Cerebellar nuclear complex (tissue), 1 donor: ENCODE measurements at regions not wholly inside any gene's neighbourhood (a gene's known extent, or its start where the extent isn't known, plus 50 kb on each side); places are given as distances from the start of the nearest gene placed in this dataset.

Experiments used
- DNase-seq, 2 experiments: peaks; one replicate each; lab custom pipeline; 2025; lab: John Stamatoyannopoulos, UW

DNA sequence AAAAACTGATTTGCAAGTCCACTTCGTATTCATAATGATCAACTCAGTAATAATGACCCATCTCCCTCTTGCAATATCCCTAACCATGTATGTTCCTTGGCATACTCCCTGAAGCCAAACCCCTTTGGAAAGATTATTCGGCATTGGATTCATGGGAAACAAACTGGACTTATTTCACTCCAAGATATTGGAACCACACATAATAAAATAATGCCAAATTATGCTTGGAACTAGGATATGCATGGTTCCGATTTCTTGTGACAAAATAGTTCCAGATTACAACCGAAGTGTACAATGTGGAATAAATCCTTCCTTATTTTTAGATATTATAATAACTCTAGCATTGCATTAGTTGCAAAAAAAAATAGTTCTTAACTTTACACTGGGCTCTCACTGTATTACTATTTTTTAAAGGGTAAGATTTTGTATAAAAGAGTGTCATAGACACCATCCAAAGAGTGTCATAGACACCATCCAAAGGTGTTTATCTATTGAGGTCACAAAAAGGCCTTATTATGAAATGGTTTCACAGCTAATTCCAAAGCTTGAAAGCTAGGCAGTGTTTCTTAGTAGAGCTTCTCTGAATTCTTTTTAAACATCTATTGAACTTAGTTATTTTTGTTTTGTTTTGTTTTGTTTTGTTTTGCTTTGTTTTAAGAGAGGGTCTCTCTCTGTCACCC, 410.9 kb upstream of the JARID2 start:
- DNase-seq = no peak

DNA sequence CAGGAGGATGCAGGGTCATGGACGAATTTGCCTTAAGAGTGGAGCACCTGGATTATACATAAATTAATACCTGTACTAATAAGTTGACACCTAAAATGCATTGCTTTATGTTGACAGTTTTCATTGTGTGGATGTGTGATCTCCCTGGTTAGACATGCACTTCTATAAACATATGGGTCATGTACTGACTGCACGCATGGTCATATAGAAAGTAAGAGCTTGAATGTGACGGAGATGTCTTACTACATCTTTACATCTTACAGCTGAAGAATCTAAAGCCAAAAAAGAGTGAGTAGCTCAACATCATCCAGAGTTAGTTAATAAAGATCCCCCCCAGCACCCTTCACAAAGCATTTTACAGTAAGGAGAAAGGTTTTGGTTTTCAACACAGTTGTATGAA, 408.4 kb upstream of the JARID2 start:
- no peak for DNase-seq

DNA sequence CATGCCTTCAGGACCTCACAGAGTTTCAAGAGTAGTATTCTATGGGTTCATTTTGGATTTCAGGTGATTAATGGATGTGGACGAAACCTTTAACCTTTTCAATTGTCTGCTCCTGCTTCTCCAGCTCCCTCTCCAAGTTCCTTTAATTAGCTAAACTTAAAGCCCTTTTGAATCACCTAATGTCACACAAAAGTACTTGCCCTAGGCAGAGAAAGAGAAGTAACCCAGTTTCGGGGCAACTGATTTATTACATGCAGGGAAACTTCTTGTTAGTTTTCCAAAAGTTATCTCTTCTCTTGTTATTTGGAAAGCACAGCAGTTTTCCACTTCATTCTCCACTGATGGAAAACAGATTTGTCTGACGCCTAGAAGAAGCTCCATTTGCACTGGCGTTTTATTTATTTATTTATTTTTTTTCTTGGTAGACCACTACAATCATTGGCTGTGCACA, 407.7 kb upstream of the JARID2 start:
- no peak for DNase-seq

DNA sequence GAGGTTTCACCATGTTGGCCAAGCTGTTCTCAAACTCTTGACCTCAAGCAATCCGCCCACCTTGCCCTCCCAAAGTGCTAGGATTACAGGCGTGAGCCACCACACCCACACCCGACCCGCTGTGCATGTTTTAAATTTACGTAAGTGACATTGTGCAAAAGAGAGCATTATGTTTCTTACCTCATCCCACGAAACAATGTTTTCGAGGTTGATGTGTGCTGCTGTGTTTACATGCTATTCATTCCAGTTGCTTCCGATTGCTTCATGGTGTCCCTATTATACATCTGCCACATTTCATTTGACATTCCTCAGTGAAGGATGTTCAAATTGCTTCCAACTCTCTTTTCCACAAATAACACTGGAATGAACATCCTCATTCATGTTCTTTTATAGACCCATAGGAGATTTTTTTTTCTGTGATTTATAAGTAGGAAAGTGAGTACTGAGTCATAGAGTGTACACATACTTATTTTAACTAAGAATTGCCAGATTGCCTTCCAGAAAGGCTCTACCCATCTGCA, 403.9 kb upstream of the JARID2 start:
- no peak for DNase-seq

DNA sequence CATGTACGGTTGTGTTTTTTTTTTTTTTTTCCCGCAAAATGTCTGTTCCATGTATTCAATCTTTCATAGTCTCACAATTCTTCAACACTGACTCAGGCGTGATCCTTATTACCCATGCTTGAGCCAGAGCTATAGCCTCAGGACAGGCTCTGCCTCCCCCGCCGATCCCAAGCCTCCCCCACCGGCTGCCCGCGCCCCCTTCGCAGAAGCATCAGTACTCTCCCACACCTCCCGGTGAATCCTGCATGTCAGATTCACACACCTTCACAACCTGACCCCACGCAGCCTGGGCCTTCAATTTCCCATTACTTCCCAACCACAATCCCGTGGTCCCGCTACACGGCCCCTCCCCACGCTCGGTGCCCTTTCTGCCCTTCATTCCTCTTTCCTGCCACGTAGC, 401.5 kb upstream of the JARID2 start:
- no peak for DNase-seq

DNA sequence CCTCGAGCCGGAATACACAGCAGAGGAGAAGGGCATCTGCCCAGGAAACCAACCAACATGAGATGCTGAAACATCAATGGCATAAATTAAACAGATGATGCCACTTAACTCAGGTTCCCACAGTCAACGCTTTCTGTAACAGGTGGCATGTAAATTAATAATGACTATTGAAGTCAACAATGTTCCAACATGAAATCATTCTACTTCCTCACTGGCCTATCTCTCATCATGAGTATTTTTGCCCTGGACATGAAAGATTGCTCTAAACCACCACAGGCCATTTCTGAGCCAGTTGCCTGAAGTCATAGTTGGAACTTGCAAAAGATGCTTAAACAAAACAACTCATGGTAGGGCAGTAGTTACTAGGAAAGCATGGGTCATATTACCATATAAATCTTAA, 397.9 kb upstream of the JARID2 start:
- no peak for DNase-seq

DNA sequence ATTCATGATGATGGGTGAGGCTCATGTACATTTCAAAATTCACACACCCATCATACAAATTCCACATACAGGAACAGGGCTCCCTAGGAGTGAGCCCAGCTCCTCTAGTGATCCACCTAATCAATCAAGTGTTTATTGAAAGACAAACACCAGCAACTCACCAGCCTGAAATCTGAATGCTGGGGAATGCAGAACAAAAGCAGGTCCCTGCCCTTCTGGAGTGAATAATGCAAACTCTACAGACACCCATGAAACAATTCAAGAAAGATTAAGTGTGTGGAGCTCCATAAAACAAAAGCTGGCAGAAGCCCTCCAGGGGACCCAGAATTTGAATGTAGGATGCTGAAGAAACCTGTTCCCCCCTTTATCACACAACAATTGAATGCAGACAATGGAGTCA, 396.7 kb upstream of the JARID2 start:
- DNase-seq = no peak

DNA sequence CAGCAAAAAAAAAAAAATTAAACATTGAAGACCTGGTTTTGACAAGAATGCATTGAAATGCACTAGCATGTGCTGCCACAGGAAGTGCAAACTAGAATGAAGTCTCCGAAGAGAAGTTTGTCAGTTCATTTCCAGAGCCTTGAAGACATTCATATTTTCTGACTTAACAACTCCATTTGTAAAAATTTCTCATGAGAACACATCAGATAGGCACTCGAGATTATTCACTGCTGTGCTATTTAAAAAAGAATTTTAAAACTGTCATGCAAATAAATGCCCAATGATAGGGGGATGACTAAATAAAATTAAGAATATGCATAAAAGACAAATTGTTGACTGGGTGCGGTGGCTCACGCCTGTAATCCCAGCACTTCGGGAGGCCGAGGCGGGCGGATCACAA, 394.6 kb upstream of the JARID2 start:
- DNase-seq = no peak

DNA sequence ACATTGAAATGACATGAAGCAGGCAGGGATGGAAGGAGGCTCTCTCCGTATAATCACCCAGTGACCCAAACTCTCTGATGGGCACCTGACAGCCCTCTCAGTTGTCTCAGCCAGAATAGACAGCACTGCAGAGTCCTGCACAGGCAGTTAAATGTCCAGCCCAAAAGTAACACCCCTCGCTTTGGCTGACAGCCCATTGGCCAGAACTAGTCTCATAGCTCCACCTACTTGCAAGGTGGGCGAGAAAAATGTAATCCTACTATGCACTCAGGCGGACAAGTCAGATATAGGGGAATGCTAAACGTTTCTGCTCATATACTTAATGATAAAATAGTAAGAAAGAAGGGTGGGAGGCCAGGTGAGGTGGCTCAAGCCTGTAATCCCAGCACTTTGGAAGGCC, 393.5 kb upstream of the JARID2 start:
- DNase-seq = no peak

DNA sequence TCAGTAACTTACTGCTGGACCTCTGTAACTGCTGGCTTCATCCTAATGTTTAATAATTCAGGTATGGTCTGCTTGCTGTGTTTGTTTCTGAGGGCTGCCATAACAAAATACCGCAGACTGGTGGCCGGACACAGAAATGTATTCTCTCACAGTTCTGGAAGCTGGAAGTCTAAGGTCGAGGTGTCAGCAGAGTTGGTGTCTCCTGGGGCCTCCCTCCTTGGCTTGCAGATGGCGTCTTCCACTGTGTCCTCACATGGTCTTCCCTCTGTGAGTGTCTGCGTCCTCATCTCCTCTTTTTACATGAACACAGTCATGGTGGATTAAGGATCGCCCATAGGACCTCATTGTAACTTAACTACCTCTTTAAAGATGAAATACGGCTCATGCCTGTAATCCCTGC, 389.7 kb upstream of the JARID2 start:
- no peak for DNase-seq

DNA sequence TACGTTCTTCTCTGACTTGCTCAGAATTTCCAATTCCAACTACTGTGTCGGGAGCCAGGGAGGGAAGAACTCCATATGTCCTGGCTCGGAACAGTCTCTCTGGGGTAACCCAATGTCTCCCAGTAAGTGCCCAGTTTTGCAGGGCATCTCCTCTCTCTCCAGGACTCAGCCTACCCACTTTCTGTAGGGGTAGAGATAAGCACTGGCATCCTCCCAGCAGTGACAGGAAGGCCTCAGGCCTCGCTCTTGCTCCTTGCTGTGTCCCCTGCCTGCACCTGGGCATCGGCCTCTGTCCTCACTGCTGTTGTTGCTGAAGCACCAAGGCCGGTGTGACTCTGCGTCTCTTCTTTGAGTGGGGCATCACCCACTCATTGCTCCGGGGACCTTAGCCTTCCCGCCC, 388.9 kb upstream of the JARID2 start:
- DNase-seq = no peak

DNA sequence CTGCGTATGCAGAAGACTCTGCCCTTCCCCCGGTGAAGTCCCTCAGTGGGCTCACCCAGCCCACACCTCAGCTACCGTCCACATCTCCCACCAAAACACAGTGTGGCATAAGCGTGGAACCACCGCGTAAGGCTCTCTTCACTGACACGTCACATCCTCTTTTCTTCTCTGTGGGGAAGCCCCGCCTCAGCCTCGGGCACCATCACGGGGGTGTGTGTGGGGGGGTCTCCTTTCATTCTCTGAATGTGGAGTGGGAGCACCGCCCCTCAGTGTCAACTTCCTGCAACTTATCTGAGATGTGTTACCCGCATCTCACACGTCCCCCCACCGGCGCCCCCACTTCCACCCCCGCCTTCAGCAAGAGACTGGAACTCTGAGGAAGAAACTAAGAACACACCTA, 388.4 kb upstream of the JARID2 start:
- DNase-seq = no peak

DNA sequence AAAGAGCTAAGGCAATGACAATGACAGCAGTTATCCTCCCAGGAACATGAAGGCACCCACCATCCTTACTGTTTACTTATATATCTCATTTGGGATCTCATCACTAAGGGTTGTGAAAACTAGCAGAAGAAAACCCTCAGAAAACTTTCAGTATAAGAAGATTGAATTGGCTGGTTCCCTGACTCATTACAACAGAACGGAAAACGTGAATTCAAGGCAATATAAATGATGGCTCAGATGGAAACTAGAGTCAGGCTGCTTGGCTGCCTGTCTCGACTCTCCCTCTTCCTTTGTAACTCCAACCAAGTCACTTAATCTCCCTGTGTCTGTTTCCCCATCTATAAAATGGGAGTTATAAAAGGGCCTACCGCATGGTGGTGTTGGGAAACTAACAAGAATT, 387.1 kb upstream of the JARID2 start:
- DNase-seq = no peak

DNA sequence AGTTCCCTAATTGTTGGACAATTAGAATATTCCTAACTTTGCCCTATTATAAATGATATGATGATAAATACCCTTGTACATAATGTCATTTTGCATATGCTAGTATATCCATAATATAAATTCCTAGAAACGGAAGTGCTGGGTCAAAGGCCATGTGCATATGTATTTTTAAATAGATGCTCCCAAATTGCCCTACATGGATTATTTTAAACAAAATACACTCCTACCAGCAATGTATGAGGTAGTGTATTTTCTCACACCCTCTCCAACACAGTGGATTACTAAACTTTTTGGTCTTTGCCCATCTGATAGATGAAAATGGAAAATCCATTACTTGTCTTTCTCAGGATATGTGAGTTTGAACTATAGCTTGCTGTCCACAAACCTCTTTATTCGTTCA, 385.1 kb upstream of the JARID2 start:
- DNase-seq = no peak

DNA sequence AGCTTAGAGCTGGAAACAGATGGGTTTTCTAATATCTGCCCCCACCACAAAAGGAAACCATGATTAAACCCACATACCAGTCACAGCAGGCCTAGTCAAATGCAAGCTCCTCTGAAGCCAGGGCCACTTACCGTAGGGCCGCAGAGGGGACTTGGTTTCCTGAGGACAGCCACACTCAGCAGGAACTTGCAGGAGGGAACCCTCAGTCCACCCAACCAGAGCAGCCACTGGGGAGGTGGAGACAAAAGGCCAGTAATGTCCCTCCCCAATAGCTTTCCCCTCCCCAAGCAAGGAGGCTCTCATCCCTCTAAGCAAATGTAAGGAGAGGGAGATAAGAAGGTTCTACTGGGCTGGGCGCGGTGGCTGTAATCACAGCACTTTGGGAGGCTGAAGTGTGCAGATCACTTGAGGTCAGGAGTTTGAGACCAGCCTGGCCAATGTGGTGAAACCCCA, 384.4 kb upstream of the JARID2 start:
- DNase-seq = no peak

DNA sequence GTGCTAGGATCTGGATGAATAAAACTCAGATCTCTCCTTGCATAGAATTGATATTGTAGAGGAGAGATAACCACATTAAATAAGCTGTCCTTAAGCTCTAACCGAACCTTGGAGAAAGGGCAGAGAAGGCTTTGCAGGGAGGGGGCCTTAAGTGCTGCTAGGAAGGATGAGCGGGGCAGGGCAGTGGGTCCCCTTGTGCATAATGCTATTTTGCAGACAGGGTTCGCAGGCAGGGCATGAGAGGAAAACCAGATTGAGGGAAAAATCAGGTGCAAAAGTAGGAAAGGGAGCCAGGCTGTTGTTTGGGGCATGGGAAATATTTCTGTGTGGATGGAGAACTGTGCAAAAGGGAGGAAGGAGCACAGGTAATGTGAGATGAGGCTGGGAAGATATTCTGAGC, 383.0 kb upstream of the JARID2 start:
- no peak for DNase-seq

DNA sequence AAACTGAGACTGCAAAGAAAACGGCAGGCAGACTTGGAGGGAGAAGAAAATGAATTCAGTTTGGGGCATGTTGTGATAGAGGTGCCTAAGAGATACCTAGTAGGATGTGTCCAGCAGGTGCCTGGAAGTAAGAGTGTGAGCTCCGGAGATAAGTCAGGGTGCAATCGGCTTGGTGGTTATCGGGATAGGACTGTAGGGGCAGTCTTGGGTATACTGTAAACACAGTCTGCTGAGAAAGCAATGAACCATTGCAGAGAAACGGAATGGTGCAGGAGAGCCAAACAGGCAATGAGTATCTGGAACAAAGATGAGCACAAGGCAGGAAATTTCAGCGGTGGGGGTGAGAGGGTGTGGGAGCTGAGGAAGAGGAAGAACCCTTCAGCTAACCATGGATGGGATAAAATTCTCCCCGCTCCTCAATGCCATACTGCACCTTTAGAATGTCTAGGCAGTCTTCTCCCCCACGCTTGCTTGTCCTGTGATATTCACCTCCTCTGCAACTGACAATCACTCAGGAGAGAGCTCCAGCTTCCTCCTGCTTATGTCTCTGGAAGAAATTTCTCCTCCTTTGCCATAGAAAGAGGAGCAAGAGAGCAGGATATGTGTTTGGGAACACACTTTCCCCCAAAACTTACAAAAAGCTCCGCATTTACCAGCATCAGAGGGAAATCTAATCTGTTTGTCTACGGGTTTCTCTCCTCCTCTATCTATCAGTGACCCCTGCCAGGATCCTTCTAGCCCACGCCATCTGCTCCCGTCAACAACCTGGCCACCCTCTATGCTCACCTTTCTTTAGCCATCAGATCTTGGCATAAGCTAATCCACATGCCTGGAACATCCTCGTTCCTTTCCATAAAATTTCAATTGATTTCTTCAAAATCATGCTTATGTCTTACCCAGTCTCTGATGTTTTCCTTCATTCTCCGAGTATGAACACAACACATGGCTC, 381.7 kb upstream of the JARID2 start:
- DNase-seq = peak in 1 of 2 experiments; percentile 76

DNA sequence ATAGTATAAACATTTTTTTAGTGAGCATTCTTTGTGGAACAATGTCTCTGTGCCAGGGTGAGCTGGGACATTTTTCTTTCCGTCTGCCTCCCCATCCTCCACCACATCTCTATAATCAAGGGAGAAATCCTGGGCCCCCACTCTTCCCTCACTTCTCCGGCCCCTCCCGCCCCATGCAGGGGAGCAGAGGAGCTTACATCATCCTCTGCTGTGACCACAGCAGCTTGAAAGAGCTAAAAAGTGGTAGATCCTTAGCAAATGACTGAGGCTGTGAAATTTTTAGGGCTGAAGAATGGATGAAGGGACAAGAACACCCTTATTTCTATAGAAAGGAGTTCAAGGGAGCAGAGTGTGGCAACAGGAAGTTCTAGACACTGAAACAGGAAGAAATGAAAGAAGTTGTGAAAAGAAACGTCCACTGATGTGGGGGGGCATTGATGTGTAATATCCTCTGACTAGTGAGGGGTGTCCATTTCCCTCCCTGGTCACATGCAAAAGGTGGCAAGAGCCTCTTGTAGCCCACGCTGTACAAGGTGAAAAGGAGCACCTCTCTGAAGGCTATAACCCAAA, 380.3 kb upstream of the JARID2 start:
- no peak for DNase-seq

DNA sequence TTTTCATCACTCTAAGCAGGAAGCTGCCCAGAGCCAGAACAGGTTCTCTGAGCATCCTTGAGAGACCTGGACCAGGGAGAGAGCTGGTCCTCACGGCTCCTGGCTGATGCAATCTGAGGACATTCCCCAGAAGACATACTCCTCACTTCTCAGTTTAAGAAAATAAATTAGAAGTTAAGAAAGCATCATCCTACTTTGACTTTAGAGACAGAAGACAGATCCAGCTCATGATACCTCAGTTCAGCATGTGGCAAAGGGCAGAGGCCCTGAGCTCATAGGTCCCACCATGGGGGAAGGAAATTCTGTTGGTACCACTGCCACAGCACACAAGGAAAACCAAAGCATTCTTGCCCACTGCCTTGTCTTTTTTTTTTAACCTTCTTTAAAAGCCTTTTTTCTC, 378.1 kb upstream of the JARID2 start:
- no peak for DNase-seq

DNA sequence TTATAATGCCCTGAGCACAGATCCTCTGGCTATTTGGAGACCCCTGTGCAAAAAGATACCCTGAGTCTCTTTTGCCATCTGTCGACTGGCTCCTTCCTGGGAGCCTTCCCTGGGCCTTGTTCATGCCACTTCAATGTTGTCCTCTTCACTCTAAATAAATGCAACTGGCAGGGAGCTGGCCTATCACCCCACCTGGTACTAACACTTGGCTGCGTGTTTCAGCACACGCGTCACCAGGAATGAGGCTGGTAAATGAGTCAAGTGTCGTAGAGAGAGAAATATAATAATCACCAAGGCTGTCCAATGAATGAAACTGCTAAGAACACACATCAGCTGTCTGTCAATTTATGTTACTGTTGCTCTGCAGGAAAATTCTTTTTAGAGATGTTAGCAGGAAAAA, 374.6 kb upstream of the JARID2 start:
- peak; percentile 83 to 86 for DNase-seq

DNA sequence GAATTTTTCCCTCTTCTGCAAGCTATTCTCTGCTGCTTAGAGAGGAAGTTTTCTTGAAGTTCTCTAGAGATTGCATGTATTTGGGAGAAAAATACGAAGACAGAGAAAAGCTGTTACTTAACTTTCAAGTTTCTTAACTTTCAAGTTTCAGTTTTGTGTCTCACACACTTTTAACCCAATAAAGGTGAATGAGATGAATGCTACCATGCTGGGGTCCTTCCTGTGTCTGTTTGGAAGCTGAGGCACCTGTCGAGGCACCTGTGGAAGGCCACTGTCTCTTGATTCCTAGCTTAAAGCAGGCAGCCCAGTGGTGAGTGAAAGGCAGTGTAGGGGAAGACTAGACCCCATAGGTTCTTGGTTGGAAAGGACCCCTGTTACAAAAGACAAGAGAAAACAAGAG, 372.8 kb upstream of the JARID2 start:
- DNase-seq = no peak

DNA sequence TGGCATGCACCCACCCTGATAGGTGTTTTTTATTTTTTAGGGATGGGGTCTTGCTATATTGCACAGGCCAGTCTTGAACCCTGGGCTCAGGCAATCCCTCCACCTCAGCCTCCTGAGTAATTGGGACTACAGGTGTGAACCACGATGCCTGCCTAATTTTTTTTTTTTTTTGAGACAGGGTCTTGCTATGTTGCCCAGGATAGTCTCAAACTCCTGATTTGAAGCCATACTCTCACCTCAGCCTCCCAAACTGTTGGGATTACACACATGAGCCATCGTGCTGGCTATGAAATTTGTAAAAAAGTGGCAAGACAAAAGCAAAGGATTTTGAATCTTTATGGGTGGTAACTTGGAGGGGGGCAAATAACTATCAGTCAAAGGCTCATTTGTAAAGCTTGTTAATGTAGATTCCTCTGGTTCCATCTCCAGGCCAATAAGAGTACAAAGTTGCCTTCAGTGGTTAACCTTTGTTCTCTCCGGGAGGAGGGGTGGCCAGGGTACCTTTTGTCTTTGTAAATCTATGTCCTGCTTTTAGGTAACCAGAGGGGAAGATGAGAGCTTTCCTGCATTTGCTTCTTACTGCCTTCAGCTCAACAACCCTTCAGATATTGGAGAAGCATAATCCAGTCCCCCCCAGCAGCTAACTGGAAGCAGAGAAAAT, 372.0 kb upstream of the JARID2 start:
- DNase-seq = no peak
